ENCODE measurements at regions not wholly inside any gene's neighbourhood (a gene's known extent, or its start where the extent isn't known, plus 50 kb on each side); places are given as distances from the start of the nearest gene placed in this dataset.

DNA sequence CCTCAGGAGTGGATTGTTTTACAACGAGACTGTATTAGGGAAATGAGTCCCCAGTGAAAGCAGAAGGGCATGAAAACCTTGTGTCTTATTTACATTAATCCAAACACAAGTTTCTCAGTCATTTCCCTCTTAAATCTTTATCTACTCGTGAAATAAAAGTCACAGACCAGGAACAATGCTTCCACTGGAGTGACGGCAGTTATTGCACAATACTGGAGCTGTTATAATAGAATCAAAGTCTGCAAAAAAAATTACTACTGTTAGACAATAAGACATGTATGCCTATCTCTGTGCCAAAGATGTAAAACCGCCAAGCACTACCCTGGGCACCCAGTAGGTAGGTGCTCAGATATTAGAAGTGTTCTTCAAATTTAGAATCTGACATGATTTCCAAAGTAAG, 375.5 kb downstream of the ZNF521 start:
- WGBS = 48% methylated on average over 4 of the region's 4 CpGs
- Histone ChIP-seq H3K9ac (ENCODE audit: low read depth in 1 of 2, low read length in 2 of 2) (no peak overlapping the region), H3K27me3 (ENCODE audit: control insufficient read depth in 4 of 4, insufficient read depth in 4 of 4, low read length in 3 of 4) (peaks cover 0 to 2% (median 0%) of the 10 kb centered on the region in 4 donors), H3K9me3 (ENCODE audit: control insufficient read depth in 4 of 4, low read length in 3 of 4) (no peaks in the 10 kb centered on the region), H3K27ac (ENCODE audit: low read depth in 1 of 2, low read length in 2 of 2) (no peak overlapping the region), H3K4me1 (ENCODE audit: control insufficient read depth in 4 of 4, insufficient read depth in 4 of 4, low read length in 3 of 4) (no peaks in the 10 kb centered on the region), H3K36me3 (ENCODE audit: control insufficient read depth in 4 of 4, insufficient read depth in 3 of 4, low read depth in 1 of 4, low read length in 3 of 4) (no peaks in the 10 kb centered on the region), H3K4me3 (ENCODE audit: low read depth in 1 of 3, low read length in 3 of 3) (no peak overlapping the region)
- DNase-seq (ENCODE audit: low spot score) = no peak
- TF ChIP-seq RAD21 (IDR thresholded peaks at IDR 0.05) (no peak), HNF4G (IDR thresholded peaks at IDR 0.05) (no peak), ATF3 (IDR thresholded peaks at IDR 0.05) (no peak), FOXA1 (IDR thresholded peaks at IDR 0.05) (no peak), MAX (IDR thresholded peaks at IDR 0.05) (no peak), YY1 (IDR thresholded peaks at IDR 0.05) (no peak), HNF4A (conservative IDR thresholded peaks at IDR 0.05) (no peak), FOXA2 (IDR thresholded peaks at IDR 0.05) (no peak)
- TF ChIP-seq, protein P1, sequence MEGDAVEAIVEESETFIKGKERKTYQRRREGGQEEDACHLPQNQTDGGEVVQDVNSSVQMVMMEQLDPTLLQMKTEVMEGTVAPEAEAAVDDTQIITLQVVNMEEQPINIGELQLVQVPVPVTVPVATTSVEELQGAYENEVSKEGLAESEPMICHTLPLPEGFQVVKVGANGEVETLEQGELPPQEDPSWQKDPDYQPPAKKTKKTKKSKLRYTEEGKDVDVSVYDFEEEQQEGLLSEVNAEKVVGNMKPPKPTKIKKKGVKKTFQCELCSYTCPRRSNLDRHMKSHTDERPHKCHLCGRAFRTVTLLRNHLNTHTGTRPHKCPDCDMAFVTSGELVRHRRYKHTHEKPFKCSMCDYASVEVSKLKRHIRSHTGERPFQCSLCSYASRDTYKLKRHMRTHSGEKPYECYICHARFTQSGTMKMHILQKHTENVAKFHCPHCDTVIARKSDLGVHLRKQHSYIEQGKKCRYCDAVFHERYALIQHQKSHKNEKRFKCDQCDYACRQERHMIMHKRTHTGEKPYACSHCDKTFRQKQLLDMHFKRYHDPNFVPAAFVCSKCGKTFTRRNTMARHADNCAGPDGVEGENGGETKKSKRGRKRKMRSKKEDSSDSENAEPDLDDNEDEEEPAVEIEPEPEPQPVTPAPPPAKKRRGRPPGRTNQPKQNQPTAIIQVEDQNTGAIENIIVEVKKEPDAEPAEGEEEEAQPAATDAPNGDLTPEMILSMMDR (IDR thresholded peaks at IDR 0.05; ENCODE audit: low read depth, low read length, missing input control) = no peak
- TF ChIP-seq, protein P2, sequence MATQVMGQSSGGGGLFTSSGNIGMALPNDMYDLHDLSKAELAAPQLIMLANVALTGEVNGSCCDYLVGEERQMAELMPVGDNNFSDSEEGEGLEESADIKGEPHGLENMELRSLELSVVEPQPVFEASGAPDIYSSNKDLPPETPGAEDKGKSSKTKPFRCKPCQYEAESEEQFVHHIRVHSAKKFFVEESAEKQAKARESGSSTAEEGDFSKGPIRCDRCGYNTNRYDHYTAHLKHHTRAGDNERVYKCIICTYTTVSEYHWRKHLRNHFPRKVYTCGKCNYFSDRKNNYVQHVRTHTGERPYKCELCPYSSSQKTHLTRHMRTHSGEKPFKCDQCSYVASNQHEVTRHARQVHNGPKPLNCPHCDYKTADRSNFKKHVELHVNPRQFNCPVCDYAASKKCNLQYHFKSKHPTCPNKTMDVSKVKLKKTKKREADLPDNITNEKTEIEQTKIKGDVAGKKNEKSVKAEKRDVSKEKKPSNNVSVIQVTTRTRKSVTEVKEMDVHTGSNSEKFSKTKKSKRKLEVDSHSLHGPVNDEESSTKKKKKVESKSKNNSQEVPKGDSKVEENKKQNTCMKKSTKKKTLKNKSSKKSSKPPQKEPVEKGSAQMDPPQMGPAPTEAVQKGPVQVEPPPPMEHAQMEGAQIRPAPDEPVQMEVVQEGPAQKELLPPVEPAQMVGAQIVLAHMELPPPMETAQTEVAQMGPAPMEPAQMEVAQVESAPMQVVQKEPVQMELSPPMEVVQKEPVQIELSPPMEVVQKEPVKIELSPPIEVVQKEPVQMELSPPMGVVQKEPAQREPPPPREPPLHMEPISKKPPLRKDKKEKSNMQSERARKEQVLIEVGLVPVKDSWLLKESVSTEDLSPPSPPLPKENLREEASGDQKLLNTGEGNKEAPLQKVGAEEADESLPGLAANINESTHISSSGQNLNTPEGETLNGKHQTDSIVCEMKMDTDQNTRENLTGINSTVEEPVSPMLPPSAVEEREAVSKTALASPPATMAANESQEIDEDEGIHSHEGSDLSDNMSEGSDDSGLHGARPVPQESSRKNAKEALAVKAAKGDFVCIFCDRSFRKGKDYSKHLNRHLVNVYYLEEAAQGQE (IDR thresholded peaks at IDR 0.05) = no peak

DNA sequence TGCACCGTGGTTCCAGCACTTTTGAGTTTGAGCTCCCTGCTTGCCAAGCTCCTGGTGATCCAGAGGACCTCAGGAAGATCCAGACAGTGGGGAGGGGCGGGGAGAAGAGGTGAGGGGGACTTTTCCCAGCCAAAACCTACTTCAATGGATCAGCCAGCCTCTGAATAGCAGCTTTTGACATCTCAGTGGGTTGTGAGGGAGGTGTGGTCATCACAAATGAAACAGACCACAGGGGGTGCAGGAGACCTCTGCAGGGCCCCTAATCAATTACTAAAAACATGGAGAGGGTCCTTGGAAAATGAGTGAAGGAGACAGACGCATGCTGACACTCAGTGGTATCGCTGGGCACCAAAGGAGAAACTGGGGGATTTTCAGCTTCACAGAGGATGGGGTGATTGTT, 372.7 kb downstream of the ZNF521 start:
- Histone ChIP-seq H3K36me3 (ENCODE audit: control insufficient read depth in 4 of 4, insufficient read depth in 3 of 4, low read depth in 1 of 4, low read length in 3 of 4) (no peaks in the 10 kb centered on the region), H3K9ac (ENCODE audit: low read depth in 1 of 2, low read length in 2 of 2) (no peak overlapping the region), H3K4me1 (ENCODE audit: control insufficient read depth in 4 of 4, insufficient read depth in 4 of 4, low read length in 3 of 4) (no peaks in the 10 kb centered on the region), H3K4me3 (ENCODE audit: low read depth in 1 of 3, low read length in 3 of 3) (no peak overlapping the region), H3K9me3 (ENCODE audit: control insufficient read depth in 4 of 4, low read length in 3 of 4) (no peaks in the 10 kb centered on the region), H3K27ac (ENCODE audit: low read depth in 1 of 2, low read length in 2 of 2) (no peak overlapping the region), H3K27me3 (ENCODE audit: control insufficient read depth in 4 of 4, insufficient read depth in 4 of 4, low read length in 3 of 4) (peaks cover 0 to 2% (median 0%) of the 10 kb centered on the region in 4 donors)
- no peak for DNase-seq (ENCODE audit: low spot score)
- TF ChIP-seq, protein P2 (IDR thresholded peaks at IDR 0.05) = no peak
- TF ChIP-seq JUND (IDR thresholded peaks at IDR 0.05) (no peak), TAF1 (conservative IDR thresholded peaks at IDR 0.05) (no peak), NR2F2 (IDR thresholded peaks at IDR 0.05) (no peak), MAX (IDR thresholded peaks at IDR 0.05) (no peak), RAD21 (IDR thresholded peaks at IDR 0.05) (no peak), EGR1 (IDR thresholded peaks at IDR 0.05; ENCODE audit: low read depth in 2 of 2) (no peak), HNF4G (IDR thresholded peaks at IDR 0.05) (no peak), HNF4A (conservative IDR thresholded peaks at IDR 0.05) (no peak), RXRA (IDR thresholded peaks at IDR 0.05) (no peak), ATF3 (IDR thresholded peaks at IDR 0.05) (no peak), FOXA1 (IDR thresholded peaks at IDR 0.05) (no peak)
- TF ChIP-seq, protein P1 (IDR thresholded peaks at IDR 0.05; ENCODE audit: low read depth, low read length, missing input control) = no peak
- WGBS = 40% methylated on average over 4 of the region's 4 CpGs

All from liver (tissue), 8 donors.